Cardiac muscle cell (in vitro differentiated cells and primary cell): ENCODE measurements at regions not wholly inside any gene's neighbourhood (a gene's known extent, or its start where the extent isn't known, plus 50 kb on each side); places are given as distances from the start of the nearest gene placed in this dataset.
A peak's percentile ranks its signal among the peaks of the same experiment; 100 is the strongest.

ENCODE experiments used
- DNase-seq, 2 donors: peaks; one replicate each; pipeline versions ENCODE4 v3.0.0 to v3.0.0-alpha.2; 2010 to 2017; ENCODE audit warnings: low read depth in 1 of 2, low spot score in 1 of 2
- H3K27ac ChIP-seq: fragments of 200-600 bp; sonication (generic); 2 replicates; pipeline ENCODE4 v1.5.1; 2016
- H3K27me3 ChIP-seq: fragments of 200-600 bp; sonication (generic); 2 replicates; pipeline ENCODE4 v1.6.0; 2016; ENCODE audit warnings: control low read depth
- H3K36me3 ChIP-seq: fragments of 200-600 bp; sonication (generic); 2 replicates; pipeline ENCODE4 v1.5.1; 2016; ENCODE audit warnings: control low read depth
- H3K4me1 ChIP-seq: fragments of 200-600 bp; sonication (generic); 2 replicates; pipeline ENCODE4 v1.8.1; 2017; ENCODE audit warnings: low read depth, mild to moderate bottlenecking, mixed run types
- H3K4me3 ChIP-seq: fragments of 200-600 bp; sonication (generic); 2 replicates; pipeline ENCODE4 v1.5.1; 2016; ENCODE audit warnings: mild to moderate bottlenecking
- H3K9me3 ChIP-seq: fragments of 200-600 bp; sonication (generic); 2 replicates; pipeline ENCODE4 v1.5.1; 2017; ENCODE audit warnings: low read depth, mild to moderate bottlenecking, control low read depth
- TF ChIP-seq, protein P1 (sequence below): IDR thresholded peaks from 2 replicates; pipeline ENCODE4 v1.5.1; 2012; ENCODE audit warnings: low read depth, mild to moderate bottlenecking, low read length

DNA sequence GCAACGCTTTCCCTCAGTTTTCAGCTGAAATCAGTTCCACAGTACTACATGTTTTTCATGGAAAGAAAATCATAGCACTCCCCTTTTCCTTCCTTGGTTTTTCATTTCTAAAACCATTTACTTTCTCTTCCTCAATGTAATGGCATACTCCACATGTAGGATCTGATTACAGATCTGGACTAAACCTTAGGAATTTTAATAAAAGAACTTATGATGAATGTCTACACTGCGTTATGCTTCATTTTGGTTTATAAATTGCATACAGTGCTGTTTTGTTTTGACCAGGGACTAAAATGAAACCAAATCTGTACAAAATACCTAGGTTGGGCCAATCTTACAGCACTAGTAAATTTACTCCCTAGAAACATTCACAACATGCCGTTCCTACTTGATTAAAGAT lies 589.9 kb downstream of the TBC1D4 start:
- no peaks in the 10 kb centered on the region for H3K27me3 ChIP-seq
- no peaks in the 10 kb centered on the region for H3K9me3 ChIP-seq
- no peak overlapping the region for H3K4me3 ChIP-seq
- DNase-seq = no peak
- H3K36me3 ChIP-seq = no peaks in the 10 kb centered on the region
- no peaks in the 10 kb centered on the region for H3K4me1 ChIP-seq
- TF ChIP-seq, protein P1, sequence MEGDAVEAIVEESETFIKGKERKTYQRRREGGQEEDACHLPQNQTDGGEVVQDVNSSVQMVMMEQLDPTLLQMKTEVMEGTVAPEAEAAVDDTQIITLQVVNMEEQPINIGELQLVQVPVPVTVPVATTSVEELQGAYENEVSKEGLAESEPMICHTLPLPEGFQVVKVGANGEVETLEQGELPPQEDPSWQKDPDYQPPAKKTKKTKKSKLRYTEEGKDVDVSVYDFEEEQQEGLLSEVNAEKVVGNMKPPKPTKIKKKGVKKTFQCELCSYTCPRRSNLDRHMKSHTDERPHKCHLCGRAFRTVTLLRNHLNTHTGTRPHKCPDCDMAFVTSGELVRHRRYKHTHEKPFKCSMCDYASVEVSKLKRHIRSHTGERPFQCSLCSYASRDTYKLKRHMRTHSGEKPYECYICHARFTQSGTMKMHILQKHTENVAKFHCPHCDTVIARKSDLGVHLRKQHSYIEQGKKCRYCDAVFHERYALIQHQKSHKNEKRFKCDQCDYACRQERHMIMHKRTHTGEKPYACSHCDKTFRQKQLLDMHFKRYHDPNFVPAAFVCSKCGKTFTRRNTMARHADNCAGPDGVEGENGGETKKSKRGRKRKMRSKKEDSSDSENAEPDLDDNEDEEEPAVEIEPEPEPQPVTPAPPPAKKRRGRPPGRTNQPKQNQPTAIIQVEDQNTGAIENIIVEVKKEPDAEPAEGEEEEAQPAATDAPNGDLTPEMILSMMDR = no peak
- no peak overlapping the region for H3K27ac ChIP-seq

DNA sequence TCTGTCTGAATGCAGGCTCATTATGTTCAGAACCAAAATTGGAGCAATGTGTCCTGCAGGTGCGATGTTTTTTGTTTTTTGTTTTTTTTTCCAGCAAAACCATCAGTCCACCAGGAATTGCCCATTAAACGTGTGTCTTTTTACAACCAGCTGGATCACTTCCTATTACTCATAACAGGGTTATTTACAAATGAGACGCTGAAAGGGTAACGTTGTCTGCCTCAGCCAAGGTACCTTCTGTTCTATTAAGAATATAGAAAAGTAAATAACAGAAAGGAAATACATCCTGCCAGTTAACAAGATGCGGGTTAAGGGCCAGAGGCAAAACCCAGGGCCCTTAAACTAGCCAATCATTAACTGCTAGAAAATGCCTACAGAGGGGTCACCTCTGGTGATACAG lies 590.4 kb downstream of the TBC1D4 start:
- no peak overlapping the region for H3K4me3 ChIP-seq
- no peaks in the 10 kb centered on the region for H3K4me1 ChIP-seq
- H3K36me3 ChIP-seq = no peaks in the 10 kb centered on the region
- H3K27ac ChIP-seq = no peak overlapping the region
- DNase-seq = peak in 1 of 2 donors; percentile 52
- TF ChIP-seq, protein P1 = no peak
- H3K9me3 ChIP-seq = no peaks in the 10 kb centered on the region
- no peaks in the 10 kb centered on the region for H3K27me3 ChIP-seq

GRCh38 chr13:74889321-74889720 lies 592.6 kb downstream of the TBC1D4 start:
- no peaks in the 10 kb centered on the region for H3K9me3 ChIP-seq
- H3K4me1 ChIP-seq = no peaks in the 10 kb centered on the region
- no peak overlapping the region for H3K27ac ChIP-seq
- TF ChIP-seq, protein P1 = no peak
- no peaks in the 10 kb centered on the region for H3K27me3 ChIP-seq
- H3K36me3 ChIP-seq = no peaks in the 10 kb centered on the region
- DNase-seq = peak in 1 of 2 donors; percentile 40
- no peak overlapping the region for H3K4me3 ChIP-seq

- no peak overlapping the region for H3K4me3 ChIP-seq
- peak in 1 of 2 donors; percentile 49 for DNase-seq
- TF ChIP-seq, protein P1 = no peak
- H3K4me1 ChIP-seq = no peaks in the 10 kb centered on the region
- no peaks in the 10 kb centered on the region for H3K27me3 ChIP-seq
- H3K27ac ChIP-seq = no peak overlapping the region
- H3K36me3 ChIP-seq = no peaks in the 10 kb centered on the region
- H3K9me3 ChIP-seq = no peaks in the 10 kb centered on the region
These were observed 595.5 kb downstream of the TBC1D4 start for GRCh38 chr13:74886502-74886901.

DNA sequence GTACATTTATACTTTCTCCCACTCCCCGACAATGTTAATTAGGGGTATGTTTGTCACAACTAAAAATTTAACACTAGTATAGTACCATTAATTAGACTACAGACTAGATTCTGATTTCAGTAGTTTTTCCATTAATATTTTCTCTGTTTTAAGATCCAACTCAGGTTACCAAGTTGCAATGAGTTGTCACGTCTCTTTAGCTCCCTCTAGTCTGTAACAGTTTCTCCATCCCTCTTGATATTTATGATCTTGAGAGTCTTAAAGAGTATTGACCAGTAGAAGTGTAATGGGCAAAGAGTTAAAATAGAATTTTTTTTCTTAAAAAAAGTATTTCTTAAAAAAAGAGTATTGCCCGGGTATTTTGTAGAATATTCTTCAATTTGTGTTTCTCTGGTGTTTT lies 598.1 kb downstream of the TBC1D4 start:
- H3K36me3 ChIP-seq = no peaks in the 10 kb centered on the region
- TF ChIP-seq, protein P1 = peak; percentile 26
- no peaks in the 10 kb centered on the region for H3K9me3 ChIP-seq

More for the DNA sequence above, 598.1 kb downstream of the TBC1D4 start:
- Histone ChIP-seq H3K27me3 (no peaks in the 10 kb centered on the region), H3K4me1 (no peaks in the 10 kb centered on the region), H3K27ac (no peak overlapping the region), H3K4me3 (no peak overlapping the region)
- peak in 1 of 2 donors; percentile 23 for DNase-seq
